ENCODE measurements at regions not wholly inside any gene's neighbourhood (a gene's known extent, or its start where the extent isn't known, plus 50 kb on each side); places are given as distances from the start of the nearest gene placed in this dataset.

DNA sequence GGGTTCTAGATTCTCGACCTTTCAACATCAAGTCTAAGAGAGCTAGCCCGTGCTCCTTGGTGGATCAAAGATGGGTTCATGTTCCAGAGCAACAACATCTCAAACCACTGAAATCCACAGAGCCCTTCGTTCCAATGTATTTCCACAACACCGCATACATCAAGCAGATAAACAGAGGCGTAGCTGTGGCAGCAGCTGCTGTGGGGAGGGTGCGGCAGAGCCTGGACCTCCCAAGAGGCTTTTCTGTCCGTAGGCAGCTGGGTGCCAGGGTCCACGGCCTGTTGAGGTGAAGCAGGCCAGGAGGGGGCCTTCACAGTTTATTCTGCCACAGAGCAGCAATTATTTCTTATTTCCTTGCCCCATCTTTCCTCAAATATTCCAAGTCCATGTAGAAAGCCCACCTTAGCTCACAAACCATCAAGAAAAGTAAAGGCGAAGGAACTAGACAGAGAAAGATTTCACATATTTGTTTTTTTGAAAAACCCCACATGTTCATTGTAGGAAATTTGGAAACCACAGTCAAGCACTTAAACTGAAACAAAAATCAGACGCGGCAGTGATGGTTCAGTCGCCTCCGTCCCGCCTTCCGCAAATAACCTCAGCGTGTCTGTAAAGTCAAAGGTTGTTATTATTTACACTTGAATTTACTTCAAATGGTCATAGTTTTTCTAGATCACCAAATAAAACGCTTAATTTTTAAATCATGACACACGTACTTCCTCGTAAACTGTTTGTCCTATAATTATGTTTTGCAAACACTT lies 144.6 kb upstream of the FOXF1 start:
- 56% methylated on average over 15 of the region's 19 CpGs for WGBS (ENCODE audit: insufficient coverage, low coverage, low lambda C conversion rate, missing lambda C conversion rate)
- Histone ChIP-seq H3K27ac (no peak overlapping the region), H3K27me3 (peaks cover 0 to 6% of the 10 kb centered on the region in 2 donors), H3K36me3 (no peaks in the 10 kb centered on the region), H3K4me3 (no peak overlapping the region), H3K4me1 (no peaks in the 10 kb centered on the region), H3K9me3 (no peaks in the 10 kb centered on the region)
- intact Hi-C loops (cut with DNase I): no loop called here
- TF ChIP-seq, protein P1, sequence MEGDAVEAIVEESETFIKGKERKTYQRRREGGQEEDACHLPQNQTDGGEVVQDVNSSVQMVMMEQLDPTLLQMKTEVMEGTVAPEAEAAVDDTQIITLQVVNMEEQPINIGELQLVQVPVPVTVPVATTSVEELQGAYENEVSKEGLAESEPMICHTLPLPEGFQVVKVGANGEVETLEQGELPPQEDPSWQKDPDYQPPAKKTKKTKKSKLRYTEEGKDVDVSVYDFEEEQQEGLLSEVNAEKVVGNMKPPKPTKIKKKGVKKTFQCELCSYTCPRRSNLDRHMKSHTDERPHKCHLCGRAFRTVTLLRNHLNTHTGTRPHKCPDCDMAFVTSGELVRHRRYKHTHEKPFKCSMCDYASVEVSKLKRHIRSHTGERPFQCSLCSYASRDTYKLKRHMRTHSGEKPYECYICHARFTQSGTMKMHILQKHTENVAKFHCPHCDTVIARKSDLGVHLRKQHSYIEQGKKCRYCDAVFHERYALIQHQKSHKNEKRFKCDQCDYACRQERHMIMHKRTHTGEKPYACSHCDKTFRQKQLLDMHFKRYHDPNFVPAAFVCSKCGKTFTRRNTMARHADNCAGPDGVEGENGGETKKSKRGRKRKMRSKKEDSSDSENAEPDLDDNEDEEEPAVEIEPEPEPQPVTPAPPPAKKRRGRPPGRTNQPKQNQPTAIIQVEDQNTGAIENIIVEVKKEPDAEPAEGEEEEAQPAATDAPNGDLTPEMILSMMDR (IDR thresholded peaks at IDR 0.05): no peak
- no peak for TF ChIP-seq POLR2A (IDR thresholded peaks at IDR 0.05)
- ATAC-seq (no peak), DNase-seq (no peak)

DNA sequence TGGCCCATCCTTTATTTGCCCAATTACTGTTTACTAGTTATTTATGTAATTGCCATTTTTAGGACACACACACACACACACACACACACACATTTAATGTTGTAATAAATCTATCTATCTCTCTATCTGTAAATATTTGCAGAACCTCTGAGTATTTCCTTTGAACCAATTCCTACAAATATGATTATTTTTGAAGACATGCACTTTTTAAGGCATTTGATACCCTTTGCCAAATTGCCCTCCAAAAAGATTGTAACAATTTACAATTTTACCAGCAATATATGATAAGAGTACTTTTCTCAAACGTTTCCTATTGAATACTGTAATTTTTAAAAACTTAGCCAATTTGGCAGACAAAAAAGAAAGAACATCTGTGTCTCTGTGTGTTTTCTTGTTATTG lies 143.8 kb upstream of the FOXF1 start:
- ATAC-seq (no peak), DNase-seq (no peak)
- WGBS (ENCODE audit: insufficient coverage, low coverage, low lambda C conversion rate, missing lambda C conversion rate): 14% methylated on average over 1 of the region's 1 CpG
- Histone ChIP-seq H3K4me3 (no peak overlapping the region), H3K27ac (no peak overlapping the region), H3K4me1 (no peaks in the 10 kb centered on the region), H3K36me3 (no peaks in the 10 kb centered on the region), H3K9me3 (no peaks in the 10 kb centered on the region), H3K27me3 (peaks cover 0 to 1% of the 10 kb centered on the region in 2 donors)
- TF ChIP-seq, protein P1 (IDR thresholded peaks at IDR 0.05): no peak
- no peak for TF ChIP-seq POLR2A (IDR thresholded peaks at IDR 0.05)
- intact Hi-C loops (cut with DNase I): no loop called here

DNA sequence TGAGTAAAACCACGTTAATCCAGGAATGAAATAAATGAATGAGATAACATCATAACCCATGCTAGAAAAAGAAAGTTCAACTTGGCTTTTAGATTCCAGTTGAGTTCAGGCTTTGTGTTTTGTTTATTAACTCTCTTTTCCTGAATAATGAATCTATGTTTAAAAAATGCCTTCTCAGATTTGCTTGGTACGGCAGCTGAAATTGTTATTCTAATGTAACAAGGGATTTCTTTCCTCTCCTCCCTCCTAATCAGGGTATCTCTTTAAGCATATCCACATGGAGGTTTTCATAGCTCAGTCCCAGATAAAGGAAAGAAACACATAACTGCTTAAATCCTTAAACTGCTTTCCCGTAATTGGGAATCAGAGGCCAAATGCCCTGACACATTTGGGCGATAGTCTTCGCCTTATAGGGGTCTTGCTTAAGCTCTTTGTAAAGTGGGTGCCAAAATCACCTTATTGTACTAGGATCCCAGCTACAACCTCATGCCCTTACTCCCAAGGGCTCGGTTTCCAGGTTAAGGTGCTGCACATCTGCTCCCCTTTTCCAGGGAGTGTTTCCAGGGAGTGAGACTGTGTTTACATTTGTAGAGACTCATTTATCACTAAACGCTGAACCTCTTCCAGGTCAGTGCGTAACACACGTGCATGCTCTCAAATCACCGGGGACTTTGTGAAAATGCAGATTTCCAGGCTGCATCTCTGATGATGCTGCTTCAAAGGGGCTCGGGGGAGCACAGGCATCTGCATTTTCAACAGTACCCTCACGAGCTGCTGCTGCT lies 142.8 kb upstream of the FOXF1 start:
- Histone ChIP-seq H3K4me3 (no peak overlapping the region), H3K9me3 (no peaks in the 10 kb centered on the region), H3K27ac (no peak overlapping the region), H3K4me1 (no peaks in the 10 kb centered on the region), H3K27me3 (no peaks in the 10 kb centered on the region), H3K36me3 (no peaks in the 10 kb centered on the region)
- no peak for ATAC-seq
- DNase-seq: no peak
- WGBS (ENCODE audit: insufficient coverage, low coverage, low lambda C conversion rate, missing lambda C conversion rate): 34% methylated on average over 10 of the region's 12 CpGs
- TF ChIP-seq, protein P1 (IDR thresholded peaks at IDR 0.05): no peak
- no peak for TF ChIP-seq POLR2A (IDR thresholded peaks at IDR 0.05)
- intact Hi-C loops (cut with DNase I): no loop called here

DNA sequence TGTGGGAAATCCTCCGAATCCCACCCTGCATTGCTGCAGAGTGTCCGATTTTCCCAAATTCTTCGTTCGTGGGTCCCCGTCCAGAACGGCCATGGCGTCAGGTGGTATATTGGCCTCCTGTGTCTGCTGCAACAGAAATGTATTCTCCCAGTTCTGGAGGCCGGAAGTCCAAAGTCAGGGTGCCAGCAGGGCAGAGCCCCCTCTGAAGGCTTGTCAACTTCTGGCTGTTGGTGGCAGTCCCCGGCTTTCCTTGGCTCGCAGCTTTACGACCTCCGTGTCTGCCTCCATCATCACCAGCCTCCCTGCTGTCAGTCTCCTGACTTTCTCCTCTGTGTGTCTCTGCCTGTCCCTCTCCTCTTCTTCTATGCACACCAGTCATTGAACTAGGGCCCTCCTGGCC lies 142.1 kb upstream of the FOXF1 start:
- no peak for TF ChIP-seq POLR2A (IDR thresholded peaks at IDR 0.05)
- TF ChIP-seq, protein P1 (IDR thresholded peaks at IDR 0.05): no peak
- 74% methylated on average over 11 of the region's 12 CpGs for WGBS (ENCODE audit: insufficient coverage, low coverage, low lambda C conversion rate, missing lambda C conversion rate)
- no peak overlapping the region for H3K4me3 ChIP-seq
- H3K4me1 ChIP-seq: no peaks in the 10 kb centered on the region
- ATAC-seq: no peak
- H3K36me3 ChIP-seq: no peaks in the 10 kb centered on the region
- intact Hi-C loops (cut with DNase I): no loop called here
- H3K27me3 ChIP-seq: no peaks in the 10 kb centered on the region
- H3K9me3 ChIP-seq: no peaks in the 10 kb centered on the region
- DNase-seq: no peak
- no peak overlapping the region for H3K27ac ChIP-seq
